Muscle layer of duodenum (tissue), 2 donors: ENCODE measurements at regions not wholly inside any gene's neighbourhood (a gene's known extent, or its start where the extent isn't known, plus 50 kb on each side); places are given as distances from the start of the nearest gene placed in this dataset.

Experiments
- H3K27ac ChIP-seq: one replicate; pipeline ENCODE4 v1.7.0; 2013; ENCODE audit warnings: mild to moderate bottlenecking, low read length
- H3K27me3 ChIP-seq: one replicate; pipeline ENCODE4 v1.7.0; 2013; ENCODE audit warnings: low read depth, mild to moderate bottlenecking, control low read depth, low read length
- H3K36me3 ChIP-seq, 2 donors: one replicate each; pipeline ENCODE4 v1.7.0; 2013; ENCODE audit warnings: low read length in 2 of 2, control low read depth in 1 of 2, mild to moderate bottlenecking in 1 of 2; ENCODE audit not compliant: insufficient read depth in 2 of 2, control insufficient read depth in 1 of 2
- H3K4me1 ChIP-seq, 2 donors: one replicate each; pipeline ENCODE4 v1.7.0; 2013; ENCODE audit warnings: low read length in 2 of 2, mild to moderate bottlenecking in 2 of 2, control low read depth in 1 of 2, moderate library complexity in 1 of 2; ENCODE audit not compliant: insufficient read depth in 2 of 2, control insufficient read depth in 1 of 2
- H3K4me3 ChIP-seq, 2 donors: one replicate each; pipeline ENCODE4 v1.7.0; 2013; ENCODE audit warnings: low read length in 2 of 2, low read depth in 1 of 2, mild to moderate bottlenecking in 1 of 2
- H3K9me3 ChIP-seq, 2 donors: one replicate each; pipeline ENCODE4 v1.7.0; 2013; ENCODE audit warnings: low read length in 2 of 2, control low read depth in 1 of 2, mild to moderate bottlenecking in 1 of 2; ENCODE audit not compliant: control insufficient read depth in 1 of 2
- donor health status: healthy.

DNA sequence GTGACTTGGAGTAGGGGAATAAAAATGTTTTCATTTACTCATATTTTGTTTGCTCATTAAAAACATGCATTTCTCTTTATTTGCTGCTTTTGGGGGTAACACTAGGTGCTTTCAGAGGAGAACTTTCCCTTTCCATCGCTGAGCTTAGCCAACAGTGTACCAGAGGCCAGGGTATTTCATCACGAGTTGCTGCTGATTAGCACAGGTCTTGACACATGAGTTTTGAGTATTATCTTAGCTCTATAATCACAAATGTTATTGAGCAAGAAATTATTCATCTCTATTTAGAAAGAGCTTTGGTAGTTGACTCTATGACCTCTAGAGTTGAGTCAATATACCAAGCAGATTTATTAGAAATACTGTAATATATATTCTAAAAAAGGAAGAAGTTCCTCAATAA, 375.9 kb downstream of the NXPH1 start:
- Histone ChIP-seq H3K36me3 (no peaks in the 10 kb centered on the region), H3K4me1 (no peaks in the 10 kb centered on the region), H3K9me3 (no peaks in the 10 kb centered on the region), H3K4me3 (no peak overlapping the region), H3K27me3 (no peaks in the 10 kb centered on the region), H3K27ac (no peak overlapping the region)

GRCh38 chr7:8817448-8818036, 384.1 kb downstream of the NXPH1 start:
- H3K27ac ChIP-seq = no peak overlapping the region
- H3K4me1 ChIP-seq = no peaks in the 10 kb centered on the region
- no peaks in the 10 kb centered on the region for H3K27me3 ChIP-seq
- peaks cover 0 to 5% of the 10 kb centered on the region in 2 donors for H3K9me3 ChIP-seq
- H3K4me3 ChIP-seq = no peak overlapping the region
- no peaks in the 10 kb centered on the region for H3K36me3 ChIP-seq

DNA sequence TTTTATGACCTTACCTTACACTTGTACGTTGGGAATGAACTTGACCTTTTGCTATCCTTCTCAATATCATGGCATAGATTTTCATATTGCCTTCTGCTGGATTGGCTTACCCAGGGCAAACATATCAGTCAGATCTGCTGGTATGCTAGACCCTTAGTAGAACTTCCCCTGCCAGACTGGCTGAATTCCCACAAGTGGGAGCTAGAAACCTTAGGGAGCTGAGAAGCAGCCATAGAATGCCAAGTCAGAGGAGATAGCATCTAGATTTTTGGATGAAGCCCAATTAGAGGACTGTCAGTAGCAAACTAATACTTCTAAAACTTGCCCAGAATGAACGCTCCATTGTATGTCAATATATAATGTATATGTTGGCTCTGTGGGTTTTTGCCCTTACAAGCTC, 385.0 kb downstream of the NXPH1 start:
- Histone ChIP-seq H3K27me3 (no peaks in the 10 kb centered on the region), H3K4me3 (no peak overlapping the region), H3K36me3 (no peaks in the 10 kb centered on the region), H3K4me1 (no peaks in the 10 kb centered on the region), H3K9me3 (peaks cover 0 to 5% of the 10 kb centered on the region in 2 donors), H3K27ac (no peak overlapping the region)

- no peaks in the 10 kb centered on the region for H3K27me3 ChIP-seq
- no peaks in the 10 kb centered on the region for H3K36me3 ChIP-seq
- H3K4me3 ChIP-seq = no peak overlapping the region
- H3K4me1 ChIP-seq = no peaks in the 10 kb centered on the region
- H3K27ac ChIP-seq = no peak overlapping the region
- H3K9me3 ChIP-seq = peaks cover 0 to 5% of the 10 kb centered on the region in 2 donors
Measured at GRCh38 chr7:8822595-8822994, 389.2 kb downstream of the NXPH1 start.

DNA sequence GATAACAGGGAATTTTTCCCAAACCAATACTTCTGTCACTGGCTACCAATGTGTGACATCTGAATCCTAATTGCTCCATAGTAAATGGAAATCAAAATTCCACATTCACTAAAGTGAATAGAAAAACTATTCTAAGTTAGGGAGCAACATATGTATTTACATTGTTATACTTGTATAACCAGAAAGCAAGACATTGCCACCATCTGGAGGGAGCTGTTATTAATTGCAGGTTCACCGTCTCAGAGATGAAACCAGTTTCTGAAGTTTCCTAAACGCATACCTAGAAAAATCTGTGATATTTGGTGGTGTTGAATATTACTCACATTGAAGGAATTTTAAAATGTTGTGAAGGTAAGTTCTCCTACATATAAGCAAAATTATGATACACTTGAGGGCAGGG, 390.1 kb downstream of the NXPH1 start:
- Histone ChIP-seq H3K9me3 (peaks cover 0 to 5% of the 10 kb centered on the region in 2 donors), H3K27ac (no peak overlapping the region), H3K4me1 (no peaks in the 10 kb centered on the region), H3K27me3 (no peaks in the 10 kb centered on the region), H3K4me3 (no peak overlapping the region), H3K36me3 (no peaks in the 10 kb centered on the region)

DNA sequence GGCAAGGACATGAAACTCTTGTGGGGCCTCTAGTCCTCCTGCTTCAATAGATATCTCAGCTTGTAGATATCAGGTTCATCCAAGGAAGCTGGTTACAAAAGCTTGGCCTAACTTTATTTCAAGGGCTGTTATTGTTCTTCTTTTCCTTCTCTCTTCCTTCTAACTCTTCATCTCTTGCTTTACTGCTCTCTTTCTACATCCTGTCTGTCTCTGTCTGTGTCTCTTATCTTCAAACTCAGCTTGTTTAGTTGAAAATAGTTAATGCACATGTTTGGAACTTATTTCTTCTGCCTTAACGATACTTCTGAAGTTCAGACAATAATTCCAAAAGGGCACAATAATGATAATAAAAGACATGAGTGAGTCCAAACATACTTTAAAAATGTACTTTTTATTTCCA, 393.9 kb downstream of the NXPH1 start:
- H3K4me1 ChIP-seq = no peaks in the 10 kb centered on the region
- no peak overlapping the region for H3K27ac ChIP-seq
- no peaks in the 10 kb centered on the region for H3K9me3 ChIP-seq
- H3K4me3 ChIP-seq = no peak overlapping the region
- no peaks in the 10 kb centered on the region for H3K27me3 ChIP-seq
- no peaks in the 10 kb centered on the region for H3K36me3 ChIP-seq

- H3K4me3 ChIP-seq = no peak overlapping the region
- H3K27ac ChIP-seq = no peak overlapping the region
- no peaks in the 10 kb centered on the region for H3K9me3 ChIP-seq
- no peaks in the 10 kb centered on the region for H3K36me3 ChIP-seq
- H3K4me1 ChIP-seq = no peaks in the 10 kb centered on the region
- no peaks in the 10 kb centered on the region for H3K27me3 ChIP-seq
Measured at GRCh38 chr7:8829100-8829499, 395.7 kb downstream of the NXPH1 start.

DNA sequence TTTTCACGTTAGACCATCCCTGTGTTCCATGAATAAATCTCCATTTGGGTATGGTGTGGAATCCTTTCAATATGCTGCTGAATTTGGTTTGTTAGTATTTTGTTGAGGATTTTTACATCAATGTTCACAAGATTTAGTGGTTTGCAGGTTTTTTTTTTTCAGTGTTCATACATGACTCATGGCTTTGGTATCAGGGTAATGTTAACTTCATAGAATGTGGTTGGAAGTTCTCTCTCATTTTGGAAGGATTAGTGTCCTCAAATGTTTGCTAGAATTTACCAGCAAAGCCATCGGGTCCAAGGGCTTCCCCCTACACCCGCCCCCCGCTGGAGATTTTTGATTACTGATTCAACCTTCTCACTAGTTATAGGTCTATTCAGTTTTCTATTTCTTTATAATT, 398.0 kb downstream of the NXPH1 start:
- no peak overlapping the region for H3K27ac ChIP-seq
- no peaks in the 10 kb centered on the region for H3K36me3 ChIP-seq
- no peaks in the 10 kb centered on the region for H3K9me3 ChIP-seq
- no peak overlapping the region for H3K4me3 ChIP-seq
- no peaks in the 10 kb centered on the region for H3K27me3 ChIP-seq
- H3K4me1 ChIP-seq = no peaks in the 10 kb centered on the region

- H3K9me3 ChIP-seq = no peaks in the 10 kb centered on the region
- H3K27me3 ChIP-seq = no peaks in the 10 kb centered on the region
- H3K36me3 ChIP-seq = no peaks in the 10 kb centered on the region
- no peaks in the 10 kb centered on the region for H3K4me1 ChIP-seq
- H3K4me3 ChIP-seq = no peak overlapping the region
- no peak overlapping the region for H3K27ac ChIP-seq
Measured at GRCh38 chr7:8833355-8833754, 399.9 kb downstream of the NXPH1 start.

- H3K9me3 ChIP-seq = no peaks in the 10 kb centered on the region
- no peaks in the 10 kb centered on the region for H3K36me3 ChIP-seq
- H3K27me3 ChIP-seq = no peaks in the 10 kb centered on the region
- no peaks in the 10 kb centered on the region for H3K4me1 ChIP-seq
- no peak overlapping the region for H3K27ac ChIP-seq
- no peak overlapping the region for H3K4me3 ChIP-seq
Measured at GRCh38 chr7:8841171-8841570, 407.8 kb downstream of the NXPH1 start.

- H3K4me3 ChIP-seq = no peak overlapping the region
- no peaks in the 10 kb centered on the region for H3K4me1 ChIP-seq
- H3K36me3 ChIP-seq = no peaks in the 10 kb centered on the region
- H3K27me3 ChIP-seq = no peaks in the 10 kb centered on the region
- H3K9me3 ChIP-seq = peaks cover 0 to 2% of the 10 kb centered on the region in 2 donors
- H3K27ac ChIP-seq = no peak overlapping the region
Measured at GRCh38 chr7:8871716-8872115, 438.3 kb downstream of the NXPH1 start.

- Histone ChIP-seq H3K4me3 (no peak overlapping the region), H3K27ac (no peak overlapping the region), H3K9me3 (no peaks in the 10 kb centered on the region), H3K36me3 (no peaks in the 10 kb centered on the region), H3K27me3 (no peaks in the 10 kb centered on the region), H3K4me1 (no peaks in the 10 kb centered on the region)
Measured at GRCh38 chr7:8881916-8882315, 448.5 kb downstream of the NXPH1 start.
